ENCODE measurements at regions not wholly inside any gene's neighbourhood (a gene's known extent, or its start where the extent isn't known, plus 50 kb on each side); places are given as distances from the start of the nearest gene placed in this dataset.

- no peak for TF ChIP-seq CTCF (IDR thresholded peaks at IDR 0.05)
These were observed 608.1 kb downstream of the TOX3 start for GRCh38 chr16:51938861-51939260.

DNA sequence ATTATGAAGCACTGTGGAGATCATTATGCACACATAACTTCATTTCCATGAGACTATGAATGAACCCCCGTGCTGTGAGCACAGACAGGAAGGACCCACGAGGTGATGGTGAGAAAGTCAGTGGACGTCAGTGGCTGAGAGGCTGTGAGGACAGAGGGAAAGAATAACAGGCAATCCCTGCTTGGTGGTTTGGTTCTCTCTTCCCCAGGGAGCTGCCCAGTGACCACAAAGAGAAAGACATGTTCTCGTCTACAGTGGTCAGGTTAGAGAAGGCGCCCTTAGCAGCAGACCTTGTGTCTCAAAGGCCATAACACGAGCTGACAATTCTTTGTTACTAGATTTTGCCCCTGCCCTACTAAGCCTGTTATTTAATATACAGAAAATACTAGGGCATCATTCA is 609.2 kb downstream of the TOX3 start:
- no peak for TF ChIP-seq CTCF (IDR thresholded peaks at IDR 0.05)

DNA sequence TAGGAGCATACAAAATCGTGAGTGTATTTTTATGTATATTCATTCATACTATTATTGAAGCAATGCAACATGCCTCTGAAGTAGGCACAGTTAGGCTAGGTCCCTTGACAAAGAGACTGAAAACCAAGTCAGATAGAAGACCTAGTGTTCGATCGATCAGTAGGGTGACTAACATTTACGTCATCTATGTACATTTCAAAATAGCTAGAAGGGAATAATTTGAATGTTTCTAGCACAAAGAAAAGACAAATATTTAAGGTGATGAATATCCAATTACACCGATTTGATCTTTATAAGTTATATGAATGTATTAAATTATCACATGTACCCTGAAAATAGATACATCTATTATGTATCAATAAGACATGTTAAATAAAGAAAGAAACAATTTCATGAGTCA is 610.1 kb downstream of the TOX3 start:
- no peak for TF ChIP-seq CTCF (IDR thresholded peaks at IDR 0.05)

GRCh38 chr16:51932317-51932716 is 614.6 kb downstream of the TOX3 start:
- no peak for TF ChIP-seq CTCF (IDR thresholded peaks at IDR 0.05)

DNA sequence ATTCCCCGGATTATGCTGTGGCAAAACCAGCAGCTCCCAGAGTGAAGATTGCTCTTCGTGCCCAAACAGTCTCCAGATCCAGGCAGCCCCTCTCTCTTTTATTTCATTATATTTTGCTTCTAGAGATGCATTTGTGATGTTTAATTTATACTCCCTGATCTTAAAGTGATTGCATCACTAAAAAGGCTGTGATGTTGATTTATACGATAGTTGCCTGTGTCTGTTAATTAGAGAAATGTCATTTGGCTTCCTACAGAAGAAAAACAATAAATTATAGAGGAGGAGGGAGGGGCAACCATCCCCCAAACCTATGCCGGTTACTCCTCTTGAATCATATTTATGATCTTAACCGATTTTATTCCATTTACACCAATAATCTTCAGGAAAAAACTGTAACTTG is 615.3 kb downstream of the TOX3 start:
- no peak for TF ChIP-seq CTCF (IDR thresholded peaks at IDR 0.05)

DNA sequence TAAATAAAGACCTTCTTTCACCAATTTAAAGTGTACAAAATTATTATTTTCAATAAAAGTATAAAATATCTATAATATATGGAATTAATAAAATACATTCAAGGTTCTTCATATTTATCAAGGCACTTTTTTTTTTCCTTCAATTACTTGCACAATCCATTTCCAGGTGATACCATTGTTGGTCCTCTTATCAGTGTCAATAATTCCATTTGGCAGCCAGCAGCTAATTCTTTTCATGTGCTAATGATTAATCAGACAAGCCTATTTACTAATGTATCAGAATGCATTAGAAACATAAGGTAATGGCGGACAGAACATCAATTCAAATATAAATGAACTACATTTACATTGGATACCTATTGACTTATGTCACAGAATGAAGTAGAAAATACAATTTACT is 622.2 kb downstream of the TOX3 start:
- no peak for TF ChIP-seq CTCF (IDR thresholded peaks at IDR 0.05)

GRCh38 chr16:51922476-51922875 is 624.5 kb downstream of the TOX3 start:
- no peak for TF ChIP-seq CTCF (IDR thresholded peaks at IDR 0.05)

DNA sequence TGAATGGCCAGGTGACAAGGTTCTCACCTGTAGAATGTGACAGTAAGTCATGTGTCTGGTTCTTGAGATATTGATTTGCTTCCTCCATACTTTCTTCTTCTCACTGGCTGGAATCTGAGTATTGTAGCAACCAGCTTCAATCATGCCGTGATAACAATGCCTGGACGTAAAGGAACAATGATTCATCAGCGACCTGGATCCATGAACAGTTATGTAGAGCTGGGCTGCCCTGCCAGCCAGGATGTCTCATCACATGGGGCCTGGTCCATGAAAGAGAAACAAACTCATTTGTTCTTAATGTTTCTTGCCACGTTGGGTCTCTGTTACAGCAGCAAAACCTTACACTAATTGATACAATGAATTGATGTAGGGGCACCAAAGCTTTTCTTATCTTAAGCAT is 627.2 kb downstream of the TOX3 start:
- no peak for TF ChIP-seq CTCF (IDR thresholded peaks at IDR 0.05)

All from LNCAP (cell line).